GM23338 (cell line): ENCODE measurements at regions not wholly inside any gene's neighbourhood (a gene's known extent, or its start where the extent isn't known, plus 50 kb on each side); places are given as distances from the start of the nearest gene placed in this dataset.

Experiments used
- ATAC-seq: fragments of 200-7000 bp; cut with Tn5 transposase; 3 replicates; pipeline ENCODE4 v1.9.1; 2020
- DNase-seq: peaks from one replicate; pipeline ENCODE4 v3.0.0-alpha.2; 2015; ENCODE audit warnings: low spot score
- H2AFZ ChIP-seq: fragments of 200-600 bp; sonication (generic); 2 replicates; pipeline ENCODE4 v1.8.0; 2016; ENCODE audit warnings: antibody characterized with exemption, mild to moderate bottlenecking, moderate library complexity
- H3F3A ChIP-seq: fragments of 200-600 bp; sonication (generic); replicated peaks from 2 replicates; pipeline ENCODE4 v1.8.0; 2017; ENCODE audit warnings: antibody characterized with exemption, mixed run types, low read depth
- H3K27ac ChIP-seq: fragments of 200-600 bp; sonication (generic); 2 replicates; pipeline ENCODE4 v1.6.1; 2016; ENCODE audit warnings: low read depth
- H3K27me3 ChIP-seq: fragments of 200-600 bp; sonication (generic); 2 replicates; pipeline ENCODE4 v1.8.0; 2016; ENCODE audit warnings: mild to moderate bottlenecking, mixed run types, moderate library complexity; ENCODE audit not compliant: insufficient read depth
- H3K36me3 ChIP-seq: fragments of 200-600 bp; sonication (generic); 2 replicates; pipeline ENCODE4 v1.8.0; 2016; ENCODE audit warnings: mild to moderate bottlenecking; ENCODE audit not compliant: insufficient read depth
- H3K4me1 ChIP-seq: fragments of 200-600 bp; sonication (generic); 2 replicates; pipeline ENCODE4 v1.8.0; 2016; ENCODE audit warnings: mild to moderate bottlenecking, moderate library complexity; ENCODE audit not compliant: insufficient read depth
- H3K4me2 ChIP-seq: fragments of 200-600 bp; sonication (generic); 2 replicates; pipeline ENCODE4 v1.7.1; 2017; ENCODE audit warnings: mixed run types
- H3K4me3 ChIP-seq: fragments of 200-600 bp; sonication (generic); 2 replicates; pipeline ENCODE4 v1.6.1; 2016; ENCODE audit warnings: mixed run types
- H3K79me2 ChIP-seq: fragments of 200-600 bp; sonication (generic); replicated peaks from 2 replicates; pipeline ENCODE4 v1.8.0; 2017; ENCODE audit warnings: mild to moderate bottlenecking; ENCODE audit not compliant: insufficient read depth
- H3K9me2 ChIP-seq: fragments of 200-600 bp; sonication (generic); 2 replicates; pipeline ENCODE4 v1.8.0; 2017; ENCODE audit not compliant: insufficient read depth
- H4K20me1 ChIP-seq: fragments of 200-600 bp; sonication (generic); replicated peaks from 2 replicates; pipeline ENCODE4 v1.8.0; 2017; ENCODE audit warnings: mild to moderate bottlenecking; ENCODE audit not compliant: insufficient read depth
- H3K27ac Mint-ChIP-seq: 2 replicates; pipeline ENCODE4 v1.8.0; 2020; ENCODE audit warnings: inconsistent platforms, mild to moderate bottlenecking, moderate library complexity, mixed read lengths
- H3K27me3 Mint-ChIP-seq: 3 replicates; pipeline ENCODE4 v1.8.0; 2022; ENCODE audit warnings: low read depth, mild to moderate bottlenecking, moderate library complexity, mixed read lengths, inconsistent platforms; ENCODE audit not compliant: insufficient read depth, poor library complexity
- H3K36me3 Mint-ChIP-seq: 3 replicates; pipeline ENCODE4 v1.8.0; 2021; ENCODE audit warnings: low read depth, mild to moderate bottlenecking, inconsistent platforms, moderate library complexity, mixed read lengths
- H3K4me1 Mint-ChIP-seq: 3 replicates; pipeline ENCODE4 v1.8.0; 2020; ENCODE audit warnings: mild to moderate bottlenecking, inconsistent platforms, mixed read lengths
- H3K4me3 Mint-ChIP-seq: 3 replicates; pipeline ENCODE4 v1.8.0; 2021; ENCODE audit warnings: moderate library complexity, mild to moderate bottlenecking, inconsistent platforms, mixed read lengths
- H3K9me3 Mint-ChIP-seq: 3 replicates; pipeline ENCODE4 v1.8.0; 2020; ENCODE audit warnings: moderate library complexity, mild to moderate bottlenecking, inconsistent platforms, mixed read lengths
- EZH2 ChIP-seq: fragments of 200-600 bp; sonication (generic); IDR thresholded peaks from one replicate; pipeline ENCODE4 v1.8.0; 2017; ENCODE audit warnings: antibody characterized with exemption, mild to moderate bottlenecking, low read depth; ENCODE audit not compliant: unreplicated experiment
- EZH2phosphoT487 ChIP-seq: fragments of 200-600 bp; sonication (generic); IDR thresholded peaks from one replicate; pipeline ENCODE4 v1.8.1; 2018; ENCODE audit warnings: antibody characterized with exemption; ENCODE audit not compliant: unreplicated experiment
- POLR2AphosphoS5 ChIP-seq: IDR thresholded peaks from 2 replicates; pipeline ENCODE4 v1.6.1; 2016; ENCODE audit warnings: antibody characterized with exemption, low read depth
- ZNF114 ChIP-seq: fragments of 250-450 bp; sonication (Bioruptor Pico); IDR thresholded peaks from 2 replicates; pipeline ENCODE4 v1.5.0; 2020; ENCODE audit warnings: mild to moderate bottlenecking, moderate library complexity
- ZNF331 ChIP-seq: fragments of 250-450 bp; sonication (Bioruptor Pico); IDR thresholded peaks from 2 replicates; pipeline ENCODE4 v1.5.0; 2020; ENCODE audit warnings: low read depth, mild to moderate bottlenecking, moderate library complexity
- TF ChIP-seq, protein P1 (sequence below): IDR thresholded peaks from one replicate; pipeline ENCODE4 v1.6.1; 2018; ENCODE audit warnings: antibody characterized with exemption; ENCODE audit not compliant: unreplicated experiment
- TF ChIP-seq, protein P2 (sequence below): IDR thresholded peaks from 2 replicates; pipeline ENCODE4 v1.6.1; 2016; ENCODE audit warnings: antibody characterized with exemption
- TF ChIP-seq, protein P3 (sequence below), 2 experiments: fragments of 200-600 bp in 1 of 2; sonication (generic) in 1 of 2; conservative IDR thresholded peaks; 2 replicates each; pipeline versions ENCODE4 v1.5.1 to v1.6.1; 2016 to 2017; ENCODE audit warnings: antibody characterized with exemption in 2 of 2, low read depth in 2 of 2, mild to moderate bottlenecking in 2 of 2, moderate library complexity in 1 of 2
- TF ChIP-seq, protein P4 (sequence below): fragments of 250-450 bp; sonication (Bioruptor Pico); IDR thresholded peaks from 2 replicates; pipeline ENCODE4 v1.5.0; 2020; ENCODE audit warnings: mild to moderate bottlenecking, moderate library complexity

DNA sequence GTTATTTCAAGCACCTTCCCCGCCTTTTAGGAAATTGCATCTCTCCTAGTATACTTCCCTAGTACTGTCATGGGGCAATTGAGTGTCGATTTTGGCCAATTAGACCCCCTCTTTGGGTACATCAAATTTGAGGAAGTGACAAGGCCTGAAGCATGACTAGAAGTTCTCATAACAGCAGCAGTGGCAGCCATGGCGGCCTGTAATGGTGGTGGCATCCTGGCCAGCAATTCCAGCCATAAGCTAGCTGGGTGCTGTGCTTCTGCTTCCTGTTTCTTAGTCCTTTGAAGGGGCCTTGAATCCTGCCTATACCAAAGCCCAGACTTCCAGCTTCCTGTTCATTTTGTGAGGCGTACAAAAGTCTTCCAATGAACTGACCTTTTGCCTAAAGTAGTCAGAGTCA is 523.1 kb downstream of the PLCL1 start:
- ATAC-seq = no peak
- Histone ChIP-seq H3K9me2 (no peaks in the 10 kb centered on the region), H3K36me3 (no peaks in the 10 kb centered on the region), H4K20me1 (no peaks in the 10 kb centered on the region), H3K79me2 (no peaks in the 10 kb centered on the region), H3K4me2 (no peak overlapping the region), H3F3A (no peaks in the 10 kb centered on the region), H3K27ac (no peak overlapping the region), H3K27me3 (no peaks in the 10 kb centered on the region), H3K4me1 (no peaks in the 10 kb centered on the region), H2AFZ (peak overlapping the region; percentile 28; the same call in 1 of the 2 replicates), H3K4me3 (no peak overlapping the region)
- Mint-ChIP-seq H3K27ac (no peak overlapping the region), H3K27me3 (no peaks in the 10 kb centered on the region), H3K36me3 (no peaks in the 10 kb centered on the region), H3K9me3 (no peaks in the 10 kb centered on the region), H3K4me1 (peaks cover 4% of the 10 kb centered on the region; the same call in 2 of the 3 replicates), H3K4me3 (no peak overlapping the region)
- TF ChIP-seq, protein P1, sequence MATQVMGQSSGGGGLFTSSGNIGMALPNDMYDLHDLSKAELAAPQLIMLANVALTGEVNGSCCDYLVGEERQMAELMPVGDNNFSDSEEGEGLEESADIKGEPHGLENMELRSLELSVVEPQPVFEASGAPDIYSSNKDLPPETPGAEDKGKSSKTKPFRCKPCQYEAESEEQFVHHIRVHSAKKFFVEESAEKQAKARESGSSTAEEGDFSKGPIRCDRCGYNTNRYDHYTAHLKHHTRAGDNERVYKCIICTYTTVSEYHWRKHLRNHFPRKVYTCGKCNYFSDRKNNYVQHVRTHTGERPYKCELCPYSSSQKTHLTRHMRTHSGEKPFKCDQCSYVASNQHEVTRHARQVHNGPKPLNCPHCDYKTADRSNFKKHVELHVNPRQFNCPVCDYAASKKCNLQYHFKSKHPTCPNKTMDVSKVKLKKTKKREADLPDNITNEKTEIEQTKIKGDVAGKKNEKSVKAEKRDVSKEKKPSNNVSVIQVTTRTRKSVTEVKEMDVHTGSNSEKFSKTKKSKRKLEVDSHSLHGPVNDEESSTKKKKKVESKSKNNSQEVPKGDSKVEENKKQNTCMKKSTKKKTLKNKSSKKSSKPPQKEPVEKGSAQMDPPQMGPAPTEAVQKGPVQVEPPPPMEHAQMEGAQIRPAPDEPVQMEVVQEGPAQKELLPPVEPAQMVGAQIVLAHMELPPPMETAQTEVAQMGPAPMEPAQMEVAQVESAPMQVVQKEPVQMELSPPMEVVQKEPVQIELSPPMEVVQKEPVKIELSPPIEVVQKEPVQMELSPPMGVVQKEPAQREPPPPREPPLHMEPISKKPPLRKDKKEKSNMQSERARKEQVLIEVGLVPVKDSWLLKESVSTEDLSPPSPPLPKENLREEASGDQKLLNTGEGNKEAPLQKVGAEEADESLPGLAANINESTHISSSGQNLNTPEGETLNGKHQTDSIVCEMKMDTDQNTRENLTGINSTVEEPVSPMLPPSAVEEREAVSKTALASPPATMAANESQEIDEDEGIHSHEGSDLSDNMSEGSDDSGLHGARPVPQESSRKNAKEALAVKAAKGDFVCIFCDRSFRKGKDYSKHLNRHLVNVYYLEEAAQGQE = no peak
- TF ChIP-seq, protein P2, sequence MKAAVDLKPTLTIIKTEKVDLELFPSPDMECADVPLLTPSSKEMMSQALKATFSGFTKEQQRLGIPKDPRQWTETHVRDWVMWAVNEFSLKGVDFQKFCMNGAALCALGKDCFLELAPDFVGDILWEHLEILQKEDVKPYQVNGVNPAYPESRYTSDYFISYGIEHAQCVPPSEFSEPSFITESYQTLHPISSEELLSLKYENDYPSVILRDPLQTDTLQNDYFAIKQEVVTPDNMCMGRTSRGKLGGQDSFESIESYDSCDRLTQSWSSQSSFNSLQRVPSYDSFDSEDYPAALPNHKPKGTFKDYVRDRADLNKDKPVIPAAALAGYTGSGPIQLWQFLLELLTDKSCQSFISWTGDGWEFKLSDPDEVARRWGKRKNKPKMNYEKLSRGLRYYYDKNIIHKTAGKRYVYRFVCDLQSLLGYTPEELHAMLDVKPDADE = no peak
- TF ChIP-seq EZH2phosphoT487 (no peak), EZH2 (no peak), POLR2AphosphoS5 (no peak), ZNF331 (CRISPR knock-in tag) (no peak), ZNF114 (CRISPR knock-in tag) (no peak)
- TF ChIP-seq, protein P3, sequence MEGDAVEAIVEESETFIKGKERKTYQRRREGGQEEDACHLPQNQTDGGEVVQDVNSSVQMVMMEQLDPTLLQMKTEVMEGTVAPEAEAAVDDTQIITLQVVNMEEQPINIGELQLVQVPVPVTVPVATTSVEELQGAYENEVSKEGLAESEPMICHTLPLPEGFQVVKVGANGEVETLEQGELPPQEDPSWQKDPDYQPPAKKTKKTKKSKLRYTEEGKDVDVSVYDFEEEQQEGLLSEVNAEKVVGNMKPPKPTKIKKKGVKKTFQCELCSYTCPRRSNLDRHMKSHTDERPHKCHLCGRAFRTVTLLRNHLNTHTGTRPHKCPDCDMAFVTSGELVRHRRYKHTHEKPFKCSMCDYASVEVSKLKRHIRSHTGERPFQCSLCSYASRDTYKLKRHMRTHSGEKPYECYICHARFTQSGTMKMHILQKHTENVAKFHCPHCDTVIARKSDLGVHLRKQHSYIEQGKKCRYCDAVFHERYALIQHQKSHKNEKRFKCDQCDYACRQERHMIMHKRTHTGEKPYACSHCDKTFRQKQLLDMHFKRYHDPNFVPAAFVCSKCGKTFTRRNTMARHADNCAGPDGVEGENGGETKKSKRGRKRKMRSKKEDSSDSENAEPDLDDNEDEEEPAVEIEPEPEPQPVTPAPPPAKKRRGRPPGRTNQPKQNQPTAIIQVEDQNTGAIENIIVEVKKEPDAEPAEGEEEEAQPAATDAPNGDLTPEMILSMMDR (conservative IDR thresholded peaks at IDR 0.05; ENCODE audit: low read depth in 2 of 2) = no peak
- TF ChIP-seq, protein P4, sequence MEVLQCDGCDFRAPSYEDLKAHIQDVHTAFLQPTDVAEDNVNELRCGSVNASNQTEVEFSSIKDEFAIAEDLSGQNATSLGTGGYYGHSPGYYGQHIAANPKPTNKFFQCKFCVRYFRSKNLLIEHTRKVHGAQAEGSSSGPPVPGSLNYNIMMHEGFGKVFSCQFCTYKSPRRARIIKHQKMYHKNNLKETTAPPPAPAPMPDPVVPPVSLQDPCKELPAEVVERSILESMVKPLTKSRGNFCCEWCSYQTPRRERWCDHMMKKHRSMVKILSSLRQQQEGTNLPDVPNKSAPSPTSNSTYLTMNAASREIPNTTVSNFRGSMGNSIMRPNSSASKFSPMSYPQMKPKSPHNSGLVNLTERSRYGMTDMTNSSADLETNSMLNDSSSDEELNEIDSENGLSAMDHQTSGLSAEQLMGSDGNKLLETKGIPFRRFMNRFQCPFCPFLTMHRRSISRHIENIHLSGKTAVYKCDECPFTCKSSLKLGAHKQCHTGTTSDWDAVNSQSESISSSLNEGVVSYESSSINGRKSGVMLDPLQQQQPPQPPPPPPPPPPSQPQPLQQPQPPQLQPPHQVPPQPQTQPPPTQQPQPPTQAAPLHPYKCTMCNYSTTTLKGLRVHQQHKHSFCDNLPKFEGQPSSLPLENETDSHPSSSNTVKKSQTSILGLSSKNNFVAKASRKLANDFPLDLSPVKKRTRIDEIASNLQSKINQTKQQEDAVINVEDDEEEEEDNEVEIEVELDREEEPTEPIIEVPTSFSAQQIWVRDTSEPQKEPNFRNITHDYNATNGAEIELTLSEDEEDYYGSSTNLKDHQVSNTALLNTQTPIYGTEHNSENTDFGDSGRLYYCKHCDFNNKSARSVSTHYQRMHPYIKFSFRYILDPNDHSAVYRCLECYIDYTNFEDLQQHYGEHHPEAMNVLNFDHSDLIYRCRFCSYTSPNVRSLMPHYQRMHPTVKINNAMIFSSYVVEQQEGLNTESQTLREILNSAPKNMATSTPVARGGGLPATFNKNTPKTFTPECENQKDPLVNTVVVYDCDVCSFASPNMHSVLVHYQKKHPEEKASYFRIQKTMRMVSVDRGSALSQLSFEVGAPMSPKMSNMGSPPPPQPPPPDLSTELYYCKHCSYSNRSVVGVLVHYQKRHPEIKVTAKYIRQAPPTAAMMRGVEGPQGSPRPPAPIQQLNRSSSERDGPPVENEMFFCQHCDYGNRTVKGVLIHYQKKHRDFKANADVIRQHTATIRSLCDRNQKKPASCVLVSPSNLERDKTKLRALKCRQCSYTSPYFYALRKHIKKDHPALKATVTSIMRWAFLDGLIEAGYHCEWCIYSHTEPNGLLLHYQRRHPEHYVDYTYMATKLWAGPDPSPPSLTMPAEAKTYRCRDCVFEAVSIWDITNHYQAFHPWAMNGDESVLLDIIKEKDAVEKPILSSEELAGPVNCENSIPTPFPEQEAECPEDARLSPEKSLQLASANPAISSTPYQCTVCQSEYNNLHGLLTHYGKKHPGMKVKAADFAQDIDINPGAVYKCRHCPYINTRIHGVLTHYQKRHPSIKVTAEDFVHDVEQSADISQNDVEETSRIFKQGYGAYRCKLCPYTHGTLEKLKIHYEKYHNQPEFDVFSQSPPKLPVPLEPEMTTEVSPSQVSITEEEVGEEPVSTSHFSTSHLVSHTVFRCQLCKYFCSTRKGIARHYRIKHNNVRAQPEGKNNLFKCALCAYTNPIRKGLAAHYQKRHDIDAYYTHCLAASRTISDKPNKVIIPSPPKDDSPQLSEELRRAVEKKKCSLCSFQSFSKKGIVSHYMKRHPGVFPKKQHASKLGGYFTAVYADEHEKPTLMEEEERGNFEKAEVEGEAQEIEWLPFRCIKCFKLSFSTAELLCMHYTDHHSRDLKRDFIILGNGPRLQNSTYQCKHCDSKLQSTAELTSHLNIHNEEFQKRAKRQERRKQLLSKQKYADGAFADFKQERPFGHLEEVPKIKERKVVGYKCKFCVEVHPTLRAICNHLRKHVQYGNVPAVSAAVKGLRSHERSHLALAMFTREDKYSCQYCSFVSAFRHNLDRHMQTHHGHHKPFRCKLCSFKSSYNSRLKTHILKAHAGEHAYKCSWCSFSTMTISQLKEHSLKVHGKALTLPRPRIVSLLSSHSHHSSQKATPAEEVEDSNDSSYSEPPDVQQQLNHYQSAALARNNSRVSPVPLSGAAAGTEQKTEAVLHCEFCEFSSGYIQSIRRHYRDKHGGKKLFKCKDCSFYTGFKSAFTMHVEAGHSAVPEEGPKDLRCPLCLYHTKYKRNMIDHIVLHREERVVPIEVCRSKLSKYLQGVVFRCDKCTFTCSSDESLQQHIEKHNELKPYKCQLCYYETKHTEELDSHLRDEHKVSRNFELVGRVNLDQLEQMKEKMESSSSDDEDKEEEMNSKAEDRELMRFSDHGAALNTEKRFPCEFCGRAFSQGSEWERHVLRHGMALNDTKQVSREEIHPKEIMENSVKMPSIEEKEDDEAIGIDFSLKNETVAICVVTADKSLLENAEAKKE (CRISPR knock-in tag) = no peak
- DNase-seq = no peak
